GM19463 (cell line): ENCODE measurements at regions not wholly inside any gene's neighbourhood (a gene's known extent, or its start where the extent isn't known, plus 50 kb on each side); places are given as distances from the start of the nearest gene placed in this dataset.
"Not testable (repeated sequence)": the region's sequence is repeated elsewhere in the genome, so short reads cannot be mapped to it uniquely, and the experiment has no call there.

Experiments used
- ATAC-seq: cut with Tn5 transposase; IDR thresholded peaks from one replicate; pipeline ENCODE4 v1.9.1; 2021; ENCODE audit warnings: mild to moderate bottlenecking, moderate library complexity; ENCODE audit not compliant: unreplicated experiment

DNA sequence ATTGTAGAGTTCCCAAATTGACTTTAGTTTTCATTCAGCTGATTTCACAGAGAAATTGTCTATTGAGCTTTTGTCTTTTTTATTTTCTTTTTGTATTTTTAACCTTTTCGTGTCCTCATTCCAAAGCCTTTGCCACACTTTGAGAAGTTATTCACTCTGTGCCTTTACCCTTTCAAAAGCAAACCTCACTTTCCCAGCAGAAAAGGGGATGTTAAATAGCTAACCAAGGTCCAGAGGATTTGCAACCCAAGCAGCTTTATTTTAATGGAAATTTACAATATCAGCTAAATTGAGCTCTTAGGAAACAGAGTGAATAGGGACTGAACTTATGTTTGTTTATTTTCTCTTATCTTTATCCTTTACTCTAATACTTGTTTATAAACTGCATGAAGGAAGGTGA lies 428.8 kb downstream of the PCDH7 start:
- no peak for ATAC-seq

DNA sequence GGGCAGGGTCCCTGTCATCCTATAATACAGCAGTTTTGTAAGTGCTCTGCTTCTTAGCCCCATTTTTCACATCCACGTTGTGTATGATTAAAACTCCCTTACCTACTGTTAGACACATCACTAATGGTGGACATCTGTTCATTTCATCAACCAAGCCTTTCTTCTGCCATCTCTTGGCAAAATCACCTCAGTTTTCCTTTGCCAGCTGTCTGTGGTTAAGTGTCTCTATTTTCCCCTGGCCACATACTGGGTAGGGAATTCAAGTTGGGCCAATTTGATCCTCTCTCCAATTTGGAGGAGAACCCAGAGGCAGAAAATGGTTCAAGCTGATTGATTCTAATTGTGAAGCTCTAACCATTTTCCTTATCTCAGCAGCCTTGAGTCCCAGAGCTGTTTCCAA lies 436.1 kb downstream of the PCDH7 start:
- no peak for ATAC-seq

DNA sequence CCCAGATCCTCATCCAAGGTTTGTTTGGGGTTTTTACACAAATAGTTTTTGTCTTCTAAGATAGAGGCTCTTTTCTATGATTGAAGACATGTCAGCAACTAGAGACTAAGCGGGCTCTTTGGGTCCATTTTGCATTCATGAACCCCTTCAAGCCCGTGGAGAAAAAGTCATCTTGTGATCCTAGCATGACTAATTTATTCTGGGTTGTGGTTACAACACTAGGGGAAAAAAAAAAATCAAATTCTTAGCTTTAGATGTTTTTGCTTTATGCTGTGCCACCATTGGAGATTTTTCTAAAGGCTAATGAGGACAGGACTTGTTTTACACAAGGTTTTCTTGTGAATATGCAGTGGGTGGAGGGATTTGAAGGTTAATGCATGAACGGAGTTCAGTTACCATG lies 440.0 kb downstream of the PCDH7 start:
- no peak for ATAC-seq

DNA sequence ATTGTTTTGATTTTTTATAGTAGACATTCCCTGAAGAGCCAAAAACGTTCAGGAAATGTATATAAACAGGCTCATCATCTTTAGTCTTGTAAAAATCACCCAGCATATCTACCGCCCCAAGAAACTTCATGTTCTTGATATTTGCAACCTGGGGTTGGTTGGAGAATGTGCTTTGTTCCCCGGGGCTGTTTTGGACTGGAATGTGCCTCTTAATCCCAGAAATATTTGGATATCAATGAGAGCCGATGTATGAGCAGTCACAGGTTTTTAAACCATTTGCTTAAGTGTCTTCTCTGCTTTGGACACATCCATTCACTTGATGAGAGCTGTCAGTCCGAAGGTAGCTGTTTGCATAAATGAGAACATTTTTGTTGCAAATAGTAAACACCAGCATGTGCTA lies 449.7 kb downstream of the PCDH7 start:
- no peak for ATAC-seq

DNA sequence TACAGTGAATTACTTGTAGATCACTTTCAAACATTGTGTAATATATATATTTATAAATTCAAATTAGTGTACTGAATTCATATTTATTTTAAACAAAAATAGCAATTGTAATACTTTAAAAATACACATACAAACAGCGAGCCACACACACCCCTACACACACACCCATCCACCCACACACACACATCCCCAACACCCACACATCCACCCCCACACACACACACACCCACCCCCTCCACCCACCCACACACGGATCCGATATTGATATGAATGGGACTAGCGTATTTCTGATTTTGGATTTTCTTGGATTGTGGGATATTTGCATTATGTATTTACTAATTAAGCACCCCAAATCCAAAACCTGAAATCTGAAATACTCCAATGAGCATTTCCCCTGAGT lies 451.2 kb downstream of the PCDH7 start:
- ATAC-seq = no peak

DNA sequence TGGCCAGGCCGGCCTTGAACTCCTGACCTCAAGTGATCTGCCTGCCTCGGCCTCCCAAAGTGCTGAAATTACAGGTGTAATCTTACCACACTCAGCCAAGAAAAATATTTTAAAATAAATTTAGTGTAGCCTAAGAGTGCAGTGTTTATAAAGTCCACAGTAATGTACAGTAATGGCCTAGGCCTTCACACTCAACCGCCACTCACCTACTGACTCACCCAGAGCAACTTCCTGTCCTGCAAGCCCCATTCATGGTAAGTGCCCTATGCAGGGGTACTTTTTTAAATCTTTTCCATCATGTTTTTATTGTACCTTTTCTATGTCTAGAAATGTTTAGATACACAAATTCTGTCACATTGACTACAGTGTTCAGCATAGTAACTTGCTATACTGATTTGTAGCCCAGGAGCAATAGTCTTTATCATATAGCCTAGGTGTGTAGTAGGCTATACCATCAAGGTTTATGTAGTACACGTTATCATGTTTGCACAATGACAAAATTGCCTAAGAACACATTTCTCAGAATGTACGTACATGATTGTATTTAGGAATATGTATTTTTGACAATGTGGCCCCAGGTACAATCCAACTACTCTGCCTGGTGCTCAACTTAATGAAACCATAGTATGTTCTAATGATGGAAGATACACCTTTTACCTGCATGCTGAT lies 455.2 kb downstream of the PCDH7 start:
- no peak for ATAC-seq

DNA sequence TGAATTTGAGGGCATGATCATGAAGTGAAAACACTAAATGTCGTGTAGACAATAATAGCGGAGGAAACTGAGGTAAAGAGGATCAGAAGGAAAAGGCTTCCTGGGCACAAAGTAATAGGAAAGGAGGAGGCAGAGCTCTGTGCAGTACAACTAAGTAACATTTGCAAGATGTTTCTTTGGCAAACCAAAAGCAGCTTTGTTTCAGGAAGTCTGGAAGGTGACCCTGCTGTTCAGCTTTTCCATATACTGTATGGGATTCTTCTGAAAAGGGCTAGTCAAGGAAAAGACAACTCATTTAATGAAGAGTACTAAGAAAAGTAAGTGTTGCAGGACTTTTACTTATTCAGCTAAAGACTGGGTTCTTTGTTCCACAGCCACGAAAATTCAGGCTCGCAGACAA lies 463.1 kb downstream of the PCDH7 start:
- no peak for ATAC-seq

DNA sequence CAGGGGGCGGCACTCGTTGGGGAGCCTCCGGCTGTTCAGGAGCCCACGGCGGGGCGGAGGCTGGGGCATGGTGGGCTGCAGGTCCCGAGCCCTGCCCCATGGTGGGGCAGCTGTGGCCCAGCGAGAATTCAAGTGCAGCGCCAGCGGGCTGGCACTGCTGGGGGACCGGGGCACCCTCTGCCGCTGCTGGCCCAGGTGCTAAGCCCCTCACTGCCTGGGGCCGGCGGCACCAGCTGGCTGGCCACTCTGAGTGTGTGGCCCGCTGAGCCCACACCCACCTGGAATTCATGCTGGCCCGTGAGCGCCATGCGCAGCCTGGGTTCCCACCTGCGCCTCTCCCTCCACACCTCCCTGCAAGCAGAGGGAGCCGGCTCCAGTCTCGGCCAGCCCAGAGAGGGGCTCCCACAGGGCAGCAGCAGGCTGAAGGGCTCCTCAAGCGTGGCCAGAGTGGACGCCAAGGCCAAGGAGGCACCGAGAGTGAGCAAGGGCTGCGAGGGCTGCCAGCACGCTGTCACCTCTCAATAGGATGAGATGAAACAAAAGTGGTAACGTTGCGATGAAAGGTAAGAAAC lies 464.9 kb downstream of the PCDH7 start:
- ATAC-seq = no peak

DNA sequence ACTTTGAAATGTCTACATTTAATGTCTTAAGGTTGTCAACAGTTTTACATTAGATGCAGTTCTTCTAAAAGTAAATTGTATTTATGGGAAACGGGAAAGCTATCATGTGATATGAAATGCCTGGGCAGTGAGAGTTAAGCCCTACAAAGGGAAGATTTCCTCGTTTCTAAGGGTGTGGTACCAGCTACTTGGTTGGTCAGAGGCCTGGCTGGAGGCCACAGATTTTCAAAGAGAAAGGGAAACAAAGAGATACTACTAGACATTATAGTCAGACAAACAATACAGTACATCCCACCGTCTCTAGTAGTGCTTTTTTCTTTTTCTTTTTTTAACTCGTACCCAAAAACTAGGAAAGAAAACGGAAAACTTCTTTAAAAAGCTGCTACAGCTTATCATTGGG lies 467.8 kb downstream of the PCDH7 start:
- no peak for ATAC-seq

DNA sequence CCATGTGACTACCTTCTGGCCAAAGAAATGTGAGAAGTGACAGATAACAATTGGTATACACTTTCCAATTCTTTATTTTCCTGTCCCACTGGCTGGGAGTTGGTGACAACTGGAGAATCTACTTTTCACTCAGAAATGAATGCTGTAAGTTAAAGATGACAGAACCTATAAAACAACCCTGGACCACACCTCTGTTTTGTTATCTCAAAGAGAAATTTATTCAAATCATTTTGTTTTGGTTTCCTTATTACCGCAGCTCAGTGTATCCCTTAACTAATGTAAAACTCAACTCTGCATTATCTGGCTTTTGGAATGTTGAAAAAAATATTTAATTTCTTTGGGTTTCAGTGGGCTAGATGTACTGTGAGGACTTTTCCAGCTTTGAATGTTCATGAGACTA lies 469.8 kb downstream of the PCDH7 start:
- ATAC-seq = no peak

DNA sequence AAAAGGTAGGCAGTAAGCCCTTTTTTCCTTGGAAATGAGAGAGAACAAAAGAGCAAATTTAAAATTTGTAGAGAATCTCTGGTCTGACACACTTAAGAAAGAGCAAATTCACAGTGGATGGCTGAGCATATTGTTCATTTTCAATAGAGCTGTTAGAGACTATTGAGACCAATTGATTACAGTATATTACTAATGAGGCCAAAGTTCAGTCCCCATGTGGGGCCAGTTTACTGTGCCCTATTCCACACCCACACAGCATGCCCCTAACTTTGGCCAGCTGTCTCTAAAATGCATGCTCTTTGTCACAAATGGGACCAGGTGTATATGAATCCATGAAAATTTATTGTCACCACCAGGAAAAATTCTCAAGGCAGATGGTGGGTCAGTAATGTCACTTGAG lies 470.5 kb downstream of the PCDH7 start:
- no peak for ATAC-seq

DNA sequence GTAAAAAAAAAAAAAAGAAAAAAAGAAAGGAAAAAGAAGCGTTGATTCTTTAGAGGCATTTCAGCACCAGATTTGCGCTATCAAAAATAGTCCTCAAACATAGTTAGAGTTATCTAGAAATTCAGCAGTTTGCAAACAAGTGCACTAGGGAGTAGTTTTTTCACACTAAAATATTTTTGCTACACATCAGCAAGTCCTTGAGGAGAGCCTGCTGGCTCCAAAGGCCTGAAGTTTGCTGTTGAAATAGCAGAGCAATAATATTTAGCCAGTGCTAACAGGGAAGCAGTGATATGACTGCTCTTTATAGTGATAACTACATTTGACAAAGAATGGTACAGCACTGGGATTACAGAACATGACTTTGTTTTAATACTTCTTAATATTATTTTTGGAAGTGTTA lies 472.2 kb downstream of the PCDH7 start:
- ATAC-seq = no peak

DNA sequence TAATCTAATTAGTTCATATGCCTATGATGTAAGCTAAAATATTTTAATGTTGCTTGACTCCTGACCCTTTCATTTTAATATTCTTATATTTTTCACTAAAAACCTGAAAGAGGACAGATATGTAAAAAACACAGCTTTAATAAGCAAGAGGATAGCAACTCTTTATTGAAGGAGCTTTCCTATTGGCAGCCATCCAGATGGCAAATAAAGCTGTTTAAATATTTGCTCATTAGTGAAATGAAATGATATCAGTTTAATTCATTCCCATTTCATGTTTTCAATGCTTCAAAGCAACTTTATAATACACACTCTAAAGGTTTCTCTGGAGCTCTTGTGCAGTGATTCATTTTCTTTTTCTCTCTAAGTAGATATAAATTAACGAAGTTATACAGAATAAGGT lies 473.4 kb downstream of the PCDH7 start:
- no peak for ATAC-seq

DNA sequence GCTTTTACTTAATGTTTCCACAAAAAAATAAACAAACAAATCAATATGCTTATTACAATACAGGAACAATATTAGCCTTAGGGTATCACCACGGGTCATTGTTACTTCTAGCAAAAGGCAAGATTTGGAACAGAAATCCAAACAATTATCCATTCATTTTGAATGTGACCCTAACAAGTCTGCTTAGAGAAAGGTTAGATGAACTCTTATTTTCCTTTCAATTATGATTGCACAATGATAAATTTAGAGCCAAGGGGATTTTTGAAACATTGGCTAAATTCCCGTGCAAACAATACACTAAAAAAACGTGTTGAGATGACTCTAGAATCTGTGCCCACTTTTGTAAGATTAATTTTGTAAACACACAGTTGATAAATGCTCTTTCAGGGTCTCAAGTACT lies 474.7 kb downstream of the PCDH7 start:
- no peak for ATAC-seq

DNA sequence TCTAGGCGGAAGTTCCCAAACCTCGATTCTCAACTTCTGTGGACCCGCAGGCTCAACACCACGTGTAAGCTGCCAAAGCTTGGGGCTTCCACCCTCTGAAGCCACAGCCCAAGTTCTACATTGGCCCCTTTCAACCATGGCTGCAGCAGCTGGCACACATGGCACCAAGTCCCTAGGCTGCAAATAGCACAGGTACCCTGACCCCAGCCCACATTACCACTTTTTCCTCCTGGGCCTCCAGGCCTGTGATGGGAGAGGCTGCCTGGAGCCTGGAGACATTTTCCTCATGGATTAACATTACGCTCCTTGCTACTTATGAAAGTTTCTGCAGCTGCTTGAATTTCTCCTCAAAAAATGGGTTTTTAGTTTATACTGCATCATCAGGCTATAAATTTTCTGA lies 479.5 kb downstream of the PCDH7 start:
- ATAC-seq = no peak

DNA sequence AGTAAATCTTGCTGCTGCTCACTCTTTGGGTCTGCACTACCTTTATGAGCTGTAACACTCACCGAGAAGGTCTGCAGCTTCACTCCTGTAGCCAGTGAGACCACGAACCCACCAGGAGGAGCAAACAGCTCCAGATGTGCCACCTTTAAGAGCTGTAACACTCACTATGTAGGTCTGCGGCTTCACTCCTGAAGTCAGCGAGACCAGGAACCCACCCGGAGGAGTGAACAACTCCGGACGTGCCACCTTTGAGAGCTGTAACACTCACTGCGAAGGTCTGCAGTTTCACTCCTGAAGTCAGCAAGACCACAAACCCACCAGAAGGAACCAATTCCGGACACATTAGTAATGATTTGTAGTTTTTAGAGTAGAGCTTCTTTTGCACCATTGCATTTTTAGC lies 481.9 kb downstream of the PCDH7 start:
- not testable (repeated sequence) for ATAC-seq

DNA sequence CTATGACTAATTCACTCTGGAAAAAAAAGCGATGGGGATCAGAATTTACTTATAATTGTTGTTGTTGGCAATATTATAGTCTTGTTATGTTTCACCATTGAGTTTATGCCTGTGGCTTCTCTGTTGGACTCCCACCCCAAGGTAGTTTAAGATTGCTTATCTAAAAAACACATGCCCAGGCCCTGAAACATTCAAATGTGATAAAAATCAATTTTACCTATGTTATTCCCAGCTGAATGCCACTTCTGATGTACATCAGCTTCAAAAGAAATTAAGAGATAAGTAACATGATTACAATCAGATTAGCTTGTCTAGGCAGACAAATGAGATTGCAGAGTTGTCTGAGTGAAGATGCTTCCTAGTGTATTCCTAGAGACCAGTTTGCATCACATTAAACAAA lies 484.7 kb downstream of the PCDH7 start:
- no peak for ATAC-seq

DNA sequence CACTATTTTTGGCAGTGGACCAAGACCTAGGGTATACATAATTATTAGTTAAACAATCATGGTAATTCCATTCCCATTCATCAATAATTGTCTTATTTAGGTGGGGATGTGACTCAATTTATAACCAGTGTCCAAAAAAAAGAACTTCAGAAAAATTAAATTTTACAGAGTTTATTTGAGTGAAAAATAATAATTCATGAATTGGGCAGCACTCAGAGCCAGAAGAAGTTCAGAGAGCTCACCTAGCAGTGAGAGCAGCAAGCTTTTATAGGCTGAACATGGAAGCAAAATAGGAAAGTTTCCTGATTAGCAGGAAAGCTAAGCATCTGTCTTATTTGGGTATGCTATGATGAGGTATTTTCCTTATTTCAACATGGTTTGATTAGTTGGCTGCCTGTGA lies 500.8 kb downstream of the PCDH7 start:
- no peak for ATAC-seq

DNA sequence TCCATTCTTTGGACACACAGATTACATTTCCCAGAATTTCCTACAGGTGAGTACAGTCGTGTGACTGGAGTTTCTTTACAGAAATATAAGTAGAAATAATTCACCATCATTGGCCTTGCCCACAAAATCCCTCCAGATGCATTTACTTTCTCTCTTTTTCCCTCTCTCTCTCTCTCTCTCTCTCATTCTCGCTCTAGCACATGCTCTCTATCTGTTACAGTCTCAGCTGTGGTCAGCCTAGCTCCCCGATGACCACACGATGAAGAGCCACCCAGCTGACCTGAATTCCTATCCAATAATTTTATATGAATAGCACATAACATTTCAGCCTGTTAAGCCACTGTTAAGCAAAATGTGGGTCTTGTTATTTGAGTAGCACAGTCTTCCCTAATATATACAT lies 507.9 kb downstream of the PCDH7 start:
- no peak for ATAC-seq

DNA sequence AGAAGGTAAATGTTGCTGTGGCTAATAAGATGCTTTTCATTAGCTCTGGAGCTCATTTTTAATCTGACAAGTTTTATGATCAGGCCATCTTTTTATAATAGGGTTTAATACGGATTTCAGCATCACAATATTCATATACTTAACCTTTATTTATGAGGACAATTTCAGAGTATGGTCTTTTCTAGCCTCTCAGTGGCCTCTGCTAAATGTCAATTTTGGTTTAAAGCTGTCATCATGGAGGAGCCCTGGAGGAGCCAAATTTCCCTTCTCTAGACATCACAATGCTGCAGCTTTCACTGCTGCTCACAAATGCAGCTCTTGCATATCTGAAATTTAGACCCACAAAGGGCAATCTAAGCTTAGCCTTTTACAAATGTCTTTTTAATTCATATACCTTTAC lies 510.4 kb downstream of the PCDH7 start:
- ATAC-seq = no peak

DNA sequence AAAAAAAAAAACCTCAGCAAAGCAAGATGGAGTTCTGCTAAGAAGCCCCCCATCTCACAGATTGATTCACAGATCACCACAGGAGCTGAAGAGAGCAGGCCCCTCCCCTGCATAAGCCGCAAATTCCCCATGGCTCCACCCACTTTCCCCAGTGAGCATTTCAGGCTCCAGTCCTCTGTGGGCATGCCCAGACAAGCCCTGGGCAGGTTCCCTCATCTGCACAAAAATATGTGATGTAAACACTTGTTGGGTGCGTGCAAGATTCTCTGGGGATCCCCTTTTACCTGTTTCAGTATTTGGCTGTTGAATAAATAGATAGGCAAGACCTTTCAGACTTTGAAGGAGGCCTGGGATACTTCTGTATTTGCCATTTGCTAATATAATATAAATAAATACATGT lies 514.3 kb downstream of the PCDH7 start:
- ATAC-seq = peak; percentile 83

DNA sequence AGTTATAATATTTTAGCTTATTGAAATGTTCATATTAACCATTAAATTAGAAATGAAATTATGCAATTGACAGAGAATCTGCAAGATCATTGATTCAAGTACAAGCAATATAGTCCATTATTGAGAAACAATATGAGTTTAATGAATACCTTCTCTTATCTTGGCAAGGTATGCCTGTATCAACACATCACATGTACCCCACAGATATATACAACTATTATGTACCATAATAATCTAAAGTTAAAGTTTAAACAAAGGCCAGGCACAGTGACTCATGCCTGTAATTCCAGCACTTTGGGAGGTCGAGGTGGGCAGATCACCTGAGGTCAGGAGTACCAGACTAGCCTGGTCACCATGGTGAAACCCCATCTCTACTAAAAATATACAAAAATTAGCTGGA lies 514.7 kb downstream of the PCDH7 start:
- no peak for ATAC-seq

DNA sequence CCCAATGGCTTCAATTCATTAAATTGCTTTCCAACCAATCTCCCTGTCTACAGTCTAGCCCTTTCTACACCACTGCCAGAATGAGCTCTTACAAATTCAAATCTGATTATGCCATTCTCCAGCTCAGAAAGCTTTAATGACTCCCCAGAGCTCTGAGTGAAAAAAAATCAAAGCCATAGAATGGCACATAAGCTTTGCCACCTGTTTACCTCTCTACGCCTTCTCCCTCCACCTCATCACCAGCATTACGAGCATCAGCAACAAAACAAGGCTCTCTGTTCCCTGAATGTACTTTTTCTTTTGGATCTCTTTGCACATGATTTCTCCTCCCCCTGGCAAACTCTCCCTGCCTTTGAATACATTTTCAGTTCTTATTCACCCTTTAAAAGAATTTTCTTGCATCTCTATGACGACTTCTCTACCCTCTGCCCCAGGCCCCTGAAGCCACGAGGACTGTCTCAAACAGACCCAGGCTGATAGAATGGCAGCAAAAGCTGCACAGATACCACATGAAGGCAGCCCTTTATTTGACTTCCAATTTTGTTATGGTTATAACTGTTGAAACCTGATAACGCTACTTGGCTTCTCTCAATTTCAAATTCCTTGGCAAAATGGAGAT lies 516.0 kb downstream of the PCDH7 start:
- no peak for ATAC-seq
